ENCODE measurements at regions not wholly inside any gene's neighbourhood (a gene's known extent, or its start where the extent isn't known, plus 50 kb on each side); places are given as distances from the start of the nearest gene placed in this dataset.
"Not testable (repeated sequence)": the region's sequence is repeated elsewhere in the genome, so short reads cannot be mapped to it uniquely, and the experiment has no call there.

GRCh38 chr4:124932447-124932846 is 219.9 kb upstream of the ANKRD50 start:
- no peak for DNase-seq
- Mint-ChIP-seq H3K27me3 (ENCODE audit: low read depth in 3 of 3) (no peaks in the 10 kb centered on the region), H3K4me3 (no peak overlapping the region), H3K9me3 (peaks cover 2 to 21% (median 5%) of the 10 kb centered on the region in 6 donors), H3K4me1 (no peaks in the 10 kb centered on the region), H3K36me3 (no peaks in the 10 kb centered on the region), H3K27ac (no peak overlapping the region)

- Mint-ChIP-seq H3K27me3 (ENCODE audit: low read depth in 3 of 3) (no peaks in the 10 kb centered on the region), H3K9me3 (peaks cover 3 to 24% (median 10%) of the 10 kb centered on the region in 6 donors), H3K27ac (no peak overlapping the region), H3K36me3 (no peaks in the 10 kb centered on the region), H3K4me1 (no peaks in the 10 kb centered on the region), H3K4me3 (no peak overlapping the region)
- no peak for DNase-seq
These were observed 218.5 kb upstream of the ANKRD50 start for GRCh38 chr4:124931050-124931449.

GRCh38 chr4:124922748-124923147 is 210.2 kb upstream of the ANKRD50 start:
- peaks cover 2 to 21% (median 14%) of the 10 kb centered on the region in 6 donors for H3K9me3 Mint-ChIP-seq
- not testable (repeated sequence) for DNase-seq; H3K27me3 Mint-ChIP-seq (ENCODE audit: low read depth in 3 of 3); H3K27ac Mint-ChIP-seq; H3K36me3 Mint-ChIP-seq; H3K4me3 Mint-ChIP-seq; H3K4me1 Mint-ChIP-seq

- Mint-ChIP-seq H3K36me3 (no peaks in the 10 kb centered on the region), H3K27me3 (ENCODE audit: low read depth in 3 of 3) (no peaks in the 10 kb centered on the region), H3K4me3 (no peak overlapping the region), H3K27ac (no peak overlapping the region), H3K4me1 (no peaks in the 10 kb centered on the region), H3K9me3 (peaks cover 5 to 25% (median 9%) of the 10 kb centered on the region in 6 donors)
- no peak for DNase-seq
These were observed 206.1 kb upstream of the ANKRD50 start for GRCh38 chr4:124918559-124919122.

GRCh38 chr4:124915073-124915472 is 202.5 kb upstream of the ANKRD50 start:
- Mint-ChIP-seq H3K27ac (no peak overlapping the region), H3K27me3 (ENCODE audit: low read depth in 3 of 3) (no peaks in the 10 kb centered on the region), H3K36me3 (no peaks in the 10 kb centered on the region), H3K4me1 (no peaks in the 10 kb centered on the region), H3K4me3 (no peak overlapping the region), H3K9me3 (peaks cover 5 to 46% (median 18%) of the 10 kb centered on the region in 6 donors)
- DNase-seq = no peak

GRCh38 chr4:124913237-124913636 is 200.7 kb upstream of the ANKRD50 start:
- Mint-ChIP-seq H3K27me3 (ENCODE audit: low read depth in 3 of 3) (no peaks in the 10 kb centered on the region), H3K27ac (no peak overlapping the region), H3K4me3 (no peak overlapping the region), H3K4me1 (no peaks in the 10 kb centered on the region), H3K36me3 (no peaks in the 10 kb centered on the region), H3K9me3 (peaks cover 5 to 40% (median 18%) of the 10 kb centered on the region in 6 donors)
- DNase-seq = no peak

GRCh38 chr4:124910327-124910726 is 197.8 kb upstream of the ANKRD50 start:
- DNase-seq = no peak
- peaks cover 10 to 30% (median 15%) of the 10 kb centered on the region in 6 donors for H3K9me3 Mint-ChIP-seq
- no peaks in the 10 kb centered on the region for H3K4me1 Mint-ChIP-seq
- H3K4me3 Mint-ChIP-seq = no peak overlapping the region
- no peaks in the 10 kb centered on the region for H3K36me3 Mint-ChIP-seq
- H3K27ac Mint-ChIP-seq = no peak overlapping the region
- H3K27me3 Mint-ChIP-seq (ENCODE audit: low read depth in 3 of 3) = no peaks in the 10 kb centered on the region

- H3K36me3 Mint-ChIP-seq = no peaks in the 10 kb centered on the region
- no peak for DNase-seq
- no peaks in the 10 kb centered on the region for H3K4me1 Mint-ChIP-seq
- no peak overlapping the region for H3K4me3 Mint-ChIP-seq
- no peak overlapping the region for H3K27ac Mint-ChIP-seq
- H3K9me3 Mint-ChIP-seq = peaks cover 8 to 24% (median 9%) of the 10 kb centered on the region in 6 donors
- no peaks in the 10 kb centered on the region for H3K27me3 Mint-ChIP-seq (ENCODE audit: low read depth in 3 of 3)
These were observed 195.3 kb upstream of the ANKRD50 start for GRCh38 chr4:124907881-124908280.

GRCh38 chr4:124905441-124905840 is 192.9 kb upstream of the ANKRD50 start:
- no peaks in the 10 kb centered on the region for H3K27me3 Mint-ChIP-seq (ENCODE audit: low read depth in 3 of 3)
- no peak overlapping the region for H3K27ac Mint-ChIP-seq
- H3K4me3 Mint-ChIP-seq = no peak overlapping the region
- no peaks in the 10 kb centered on the region for H3K4me1 Mint-ChIP-seq
- DNase-seq = no peak
- peaks cover 1 to 15% (median 5%) of the 10 kb centered on the region in 6 donors for H3K9me3 Mint-ChIP-seq
- H3K36me3 Mint-ChIP-seq = no peaks in the 10 kb centered on the region

GRCh38 chr4:124904723-124905388 is 192.3 kb upstream of the ANKRD50 start:
- Mint-ChIP-seq H3K4me1 (no peaks in the 10 kb centered on the region), H3K9me3 (peaks cover 1 to 11% (median 5%) of the 10 kb centered on the region in 6 donors), H3K4me3 (no peak overlapping the region), H3K27me3 (ENCODE audit: low read depth in 3 of 3) (no peaks in the 10 kb centered on the region), H3K27ac (no peak overlapping the region), H3K36me3 (no peaks in the 10 kb centered on the region)
- DNase-seq = no peak

GRCh38 chr4:124903995-124904722 is 191.6 kb upstream of the ANKRD50 start:
- DNase-seq = no peak
- H3K27ac Mint-ChIP-seq = no peak overlapping the region
- no peaks in the 10 kb centered on the region for H3K36me3 Mint-ChIP-seq
- H3K4me1 Mint-ChIP-seq = no peaks in the 10 kb centered on the region
- H3K9me3 Mint-ChIP-seq = peaks cover 1 to 18% (median 8%) of the 10 kb centered on the region in 6 donors
- H3K4me3 Mint-ChIP-seq = no peak overlapping the region
- H3K27me3 Mint-ChIP-seq (ENCODE audit: low read depth in 3 of 3) = no peaks in the 10 kb centered on the region

- no peaks in the 10 kb centered on the region for H3K4me1 Mint-ChIP-seq
- peaks cover 0 to 21% (median 9%) of the 10 kb centered on the region in 6 donors for H3K9me3 Mint-ChIP-seq
- H3K4me3 Mint-ChIP-seq = no peak overlapping the region
- no peaks in the 10 kb centered on the region for H3K27me3 Mint-ChIP-seq (ENCODE audit: low read depth in 3 of 3)
- DNase-seq = no peak
- H3K27ac Mint-ChIP-seq = no peak overlapping the region
- H3K36me3 Mint-ChIP-seq = no peaks in the 10 kb centered on the region
These were observed 189.5 kb upstream of the ANKRD50 start for GRCh38 chr4:124902001-124902515.

GRCh38 chr4:124899997-124900396 is 187.5 kb upstream of the ANKRD50 start:
- H3K36me3 Mint-ChIP-seq = no peaks in the 10 kb centered on the region
- no peak overlapping the region for H3K4me3 Mint-ChIP-seq
- DNase-seq = no peak
- H3K27me3 Mint-ChIP-seq (ENCODE audit: low read depth in 3 of 3) = no peaks in the 10 kb centered on the region
- peaks cover 3 to 27% (median 11%) of the 10 kb centered on the region in 6 donors for H3K9me3 Mint-ChIP-seq
- H3K27ac Mint-ChIP-seq = no peak overlapping the region
- H3K4me1 Mint-ChIP-seq = no peaks in the 10 kb centered on the region

- peaks cover 0 to 2% (median 0%) of the 10 kb centered on the region in 3 donors for H3K27me3 Mint-ChIP-seq (ENCODE audit: low read depth in 3 of 3)
- H3K4me3 Mint-ChIP-seq = no peak overlapping the region
- no peaks in the 10 kb centered on the region for H3K4me1 Mint-ChIP-seq
- H3K9me3 Mint-ChIP-seq = peaks cover 4 to 16% (median 9%) of the 10 kb centered on the region in 6 donors
- DNase-seq = no peak
- no peaks in the 10 kb centered on the region for H3K36me3 Mint-ChIP-seq
- H3K27ac Mint-ChIP-seq = no peak overlapping the region
These were observed 178.0 kb upstream of the ANKRD50 start for GRCh38 chr4:124890522-124890921.

Data from immature natural killer cell (primary cell).